GM23338 (cell line): ENCODE measurements at regions not wholly inside any gene's neighbourhood (a gene's known extent, or its start where the extent isn't known, plus 50 kb on each side); places are given as distances from the start of the nearest gene placed in this dataset.

ENCODE experiments used
- ATAC-seq: fragments of 200-7000 bp; cut with Tn5 transposase; 3 replicates; pipeline ENCODE4 v1.9.1; 2020
- DNase-seq: peaks from one replicate; pipeline ENCODE4 v3.0.0-alpha.2; 2015; ENCODE audit warnings: low spot score
- H2AFZ ChIP-seq: fragments of 200-600 bp; sonication (generic); 2 replicates; pipeline ENCODE4 v1.8.0; 2016; ENCODE audit warnings: antibody characterized with exemption, mild to moderate bottlenecking, moderate library complexity
- H3F3A ChIP-seq: fragments of 200-600 bp; sonication (generic); replicated peaks from 2 replicates; pipeline ENCODE4 v1.8.0; 2017; ENCODE audit warnings: antibody characterized with exemption, mixed run types, low read depth
- H3K27ac ChIP-seq: fragments of 200-600 bp; sonication (generic); 2 replicates; pipeline ENCODE4 v1.6.1; 2016; ENCODE audit warnings: low read depth
- H3K27me3 ChIP-seq: fragments of 200-600 bp; sonication (generic); 2 replicates; pipeline ENCODE4 v1.8.0; 2016; ENCODE audit warnings: mild to moderate bottlenecking, mixed run types, moderate library complexity; ENCODE audit not compliant: insufficient read depth
- H3K36me3 ChIP-seq: fragments of 200-600 bp; sonication (generic); 2 replicates; pipeline ENCODE4 v1.8.0; 2016; ENCODE audit warnings: mild to moderate bottlenecking; ENCODE audit not compliant: insufficient read depth
- H3K4me1 ChIP-seq: fragments of 200-600 bp; sonication (generic); 2 replicates; pipeline ENCODE4 v1.8.0; 2016; ENCODE audit warnings: mild to moderate bottlenecking, moderate library complexity; ENCODE audit not compliant: insufficient read depth
- H3K4me2 ChIP-seq: fragments of 200-600 bp; sonication (generic); 2 replicates; pipeline ENCODE4 v1.7.1; 2017; ENCODE audit warnings: mixed run types
- H3K4me3 ChIP-seq: fragments of 200-600 bp; sonication (generic); 2 replicates; pipeline ENCODE4 v1.6.1; 2016; ENCODE audit warnings: mixed run types
- H3K79me2 ChIP-seq: fragments of 200-600 bp; sonication (generic); replicated peaks from 2 replicates; pipeline ENCODE4 v1.8.0; 2017; ENCODE audit warnings: mild to moderate bottlenecking; ENCODE audit not compliant: insufficient read depth
- H3K9me2 ChIP-seq: fragments of 200-600 bp; sonication (generic); 2 replicates; pipeline ENCODE4 v1.8.0; 2017; ENCODE audit not compliant: insufficient read depth
- H4K20me1 ChIP-seq: fragments of 200-600 bp; sonication (generic); replicated peaks from 2 replicates; pipeline ENCODE4 v1.8.0; 2017; ENCODE audit warnings: mild to moderate bottlenecking; ENCODE audit not compliant: insufficient read depth
- H3K27ac Mint-ChIP-seq: 2 replicates; pipeline ENCODE4 v1.8.0; 2020; ENCODE audit warnings: inconsistent platforms, mild to moderate bottlenecking, moderate library complexity, mixed read lengths
- H3K27me3 Mint-ChIP-seq: 3 replicates; pipeline ENCODE4 v1.8.0; 2022; ENCODE audit warnings: low read depth, mild to moderate bottlenecking, moderate library complexity, mixed read lengths, inconsistent platforms; ENCODE audit not compliant: insufficient read depth, poor library complexity
- H3K36me3 Mint-ChIP-seq: 3 replicates; pipeline ENCODE4 v1.8.0; 2021; ENCODE audit warnings: low read depth, mild to moderate bottlenecking, inconsistent platforms, moderate library complexity, mixed read lengths
- H3K4me1 Mint-ChIP-seq: 3 replicates; pipeline ENCODE4 v1.8.0; 2020; ENCODE audit warnings: mild to moderate bottlenecking, inconsistent platforms, mixed read lengths
- H3K4me3 Mint-ChIP-seq: 3 replicates; pipeline ENCODE4 v1.8.0; 2021; ENCODE audit warnings: moderate library complexity, mild to moderate bottlenecking, inconsistent platforms, mixed read lengths
- H3K9me3 Mint-ChIP-seq: 3 replicates; pipeline ENCODE4 v1.8.0; 2020; ENCODE audit warnings: moderate library complexity, mild to moderate bottlenecking, inconsistent platforms, mixed read lengths
- CREB1 ChIP-seq: fragments of 250-450 bp; sonication (Bioruptor Pico); IDR thresholded peaks from 2 replicates; pipeline ENCODE4 v1.5.0; 2020; ENCODE audit warnings: low read depth, mild to moderate bottlenecking, moderate library complexity
- EZH2 ChIP-seq: fragments of 200-600 bp; sonication (generic); IDR thresholded peaks from one replicate; pipeline ENCODE4 v1.8.0; 2017; ENCODE audit warnings: antibody characterized with exemption, mild to moderate bottlenecking, low read depth; ENCODE audit not compliant: unreplicated experiment
- NANOG ChIP-seq: IDR thresholded peaks from 2 replicates; pipeline ENCODE4 v1.6.1; 2016; ENCODE audit warnings: antibody characterized with exemption, borderline replicate concordance
- REST ChIP-seq: IDR thresholded peaks from one replicate; pipeline ENCODE4 v1.6.1; 2018; ENCODE audit warnings: antibody characterized with exemption; ENCODE audit not compliant: unreplicated experiment
- STAT1 ChIP-seq: IDR thresholded peaks from one replicate; pipeline ENCODE4 v1.6.1; 2016; ENCODE audit warnings: antibody characterized with exemption; ENCODE audit not compliant: unreplicated experiment
- ZNF331 ChIP-seq: fragments of 250-450 bp; sonication (Bioruptor Pico); IDR thresholded peaks from 2 replicates; pipeline ENCODE4 v1.5.0; 2020; ENCODE audit warnings: low read depth, mild to moderate bottlenecking, moderate library complexity

- H2AFZ ChIP-seq = no peak overlapping the region
- TF ChIP-seq REST = no peak
- TF ChIP-seq CREB1 (CRISPR knock-in tag) = no peak
- TF ChIP-seq STAT1 = no peak
- no peaks in the 10 kb centered on the region for H3K9me2 ChIP-seq
- no peak for ATAC-seq
- no peaks in the 10 kb centered on the region for H3K27me3 Mint-ChIP-seq
- H4K20me1 ChIP-seq = no peaks in the 10 kb centered on the region
- H3K27ac Mint-ChIP-seq = no peak overlapping the region
- H3K4me3 ChIP-seq = no peak overlapping the region
- no peaks in the 10 kb centered on the region for H3K4me1 Mint-ChIP-seq
- H3K4me1 ChIP-seq = no peaks in the 10 kb centered on the region
- H3K36me3 ChIP-seq = no peaks in the 10 kb centered on the region
- no peaks in the 10 kb centered on the region for H3K27me3 ChIP-seq
- no peaks in the 10 kb centered on the region for H3F3A ChIP-seq
- no peaks in the 10 kb centered on the region for H3K36me3 Mint-ChIP-seq
- H3K27ac ChIP-seq = no peak overlapping the region
- no peak overlapping the region for H3K4me2 ChIP-seq
- H3K4me3 Mint-ChIP-seq = no peak overlapping the region
- no peaks in the 10 kb centered on the region for H3K79me2 ChIP-seq
- peaks cover 3% of the 10 kb centered on the region; the same call in 1 of the 3 replicates for H3K9me3 Mint-ChIP-seq
- no peak for DNase-seq
These were observed 57.3 kb upstream of the CD180 start for GRCh38 chr5:67253911-67254310.

- ATAC-seq = no peak
- no peak for TF ChIP-seq NANOG
- no peak for TF ChIP-seq EZH2
- no peak overlapping the region for H2AFZ ChIP-seq
- H3K79me2 ChIP-seq = no peaks in the 10 kb centered on the region
- Mint-ChIP-seq H3K4me1 (peaks cover 10% of the 10 kb centered on the region), H3K27ac (no peak overlapping the region), H3K4me3 (no peak overlapping the region), H3K27me3 (peaks cover 1% of the 10 kb centered on the region), H3K36me3 (no peaks in the 10 kb centered on the region), H3K9me3 (peaks cover 3% of the 10 kb centered on the region; the same call in 1 of the 3 replicates)
- no peaks in the 10 kb centered on the region for H3K36me3 ChIP-seq
- no peak overlapping the region for H3K27ac ChIP-seq
- H3K4me3 ChIP-seq = no peak overlapping the region
- no peaks in the 10 kb centered on the region for H4K20me1 ChIP-seq
- DNase-seq = no peak
- H3F3A ChIP-seq = no peaks in the 10 kb centered on the region
- no peak overlapping the region for H3K4me2 ChIP-seq
- peaks cover under 1% of the 10 kb centered on the region; the same call in 1 of the 2 replicates for H3K9me2 ChIP-seq
- no peaks in the 10 kb centered on the region for H3K4me1 ChIP-seq
- H3K27me3 ChIP-seq = no peaks in the 10 kb centered on the region
These were observed 52.9 kb upstream of the CD180 start for GRCh38 chr5:67249590-67249895.

- Histone ChIP-seq H3K4me1 (no peaks in the 10 kb centered on the region), H3F3A (no peaks in the 10 kb centered on the region), H3K4me3 (no peak overlapping the region), H3K4me2 (no peak overlapping the region), H3K27me3 (no peaks in the 10 kb centered on the region), H3K27ac (no peak overlapping the region), H3K79me2 (no peaks in the 10 kb centered on the region), H3K36me3 (no peaks in the 10 kb centered on the region), H4K20me1 (no peaks in the 10 kb centered on the region), H2AFZ (no peak overlapping the region), H3K9me2 (peaks cover 7% of the 10 kb centered on the region)
- ATAC-seq (no peak), DNase-seq (no peak)
- Mint-ChIP-seq H3K36me3 (no peaks in the 10 kb centered on the region), H3K9me3 (peaks cover 3% of the 10 kb centered on the region; the same call in 1 of the 3 replicates), H3K4me3 (no peak overlapping the region), H3K4me1 (peaks cover 10% of the 10 kb centered on the region), H3K27me3 (peaks cover 1% of the 10 kb centered on the region), H3K27ac (no peak overlapping the region)
- no peak for TF ChIP-seq NANOG
- TF ChIP-seq REST = no peak
- TF ChIP-seq CREB1 (CRISPR knock-in tag) = no peak
- no peak for TF ChIP-seq ZNF331 (CRISPR knock-in tag)
These were observed 52.3 kb upstream of the CD180 start for GRCh38 chr5:67248703-67249589.
